RWPE2 (cell line): ENCODE measurements at regions not wholly inside any gene's neighbourhood (a gene's known extent, or its start where the extent isn't known, plus 50 kb on each side); places are given as distances from the start of the nearest gene placed in this dataset.

Source experiments
- ATAC-seq: fragments of 200-7000 bp; cut with Tn5 transposase; 3 replicates; pipeline ENCODE4 v1.9.1; 2021; ENCODE audit warnings: low read depth
- DNase-seq: peaks from one replicate; pipeline ENCODE4 v3.0.0-alpha.2; 2020; ENCODE audit warnings: low spot score
- H3K27ac ChIP-seq: fragments of 450-650 bp; 2 replicates; pipeline ENCODE4 v1.5.1; 2017; ENCODE audit warnings: mild to moderate bottlenecking; ENCODE audit not compliant: poor library complexity, severe bottlenecking
- H3K27me3 ChIP-seq: fragments of 250-450 bp; sonication (Bioruptor Pico); 2 replicates; pipeline ENCODE4 v1.5.1; 2021; ENCODE audit warnings: mild to moderate bottlenecking, moderate library complexity; ENCODE audit not compliant: insufficient read depth, poor library complexity, severe bottlenecking
- H3K36me3 ChIP-seq: fragments of 250-450 bp; sonication (Bioruptor Pico); 2 replicates; pipeline ENCODE4 v1.5.1; 2020; ENCODE audit warnings: low read depth, mild to moderate bottlenecking, moderate library complexity
- H3K4me1 ChIP-seq: fragments of 250-450 bp; sonication (Bioruptor Pico); 2 replicates; pipeline ENCODE4 v1.5.1; 2021; ENCODE audit warnings: mild to moderate bottlenecking, moderate library complexity; ENCODE audit not compliant: insufficient read depth, poor library complexity, severe bottlenecking
- H3K4me3 ChIP-seq: fragments of 250-450 bp; sonication (Bioruptor Pico); 2 replicates; pipeline ENCODE4 v1.5.1; 2021; ENCODE audit warnings: mild to moderate bottlenecking, moderate library complexity; ENCODE audit not compliant: severe bottlenecking
- H3K9me3 ChIP-seq: fragments of 250-450 bp; sonication (Bioruptor Pico); 2 replicates; pipeline ENCODE4 v1.5.1; 2021; ENCODE audit warnings: mild to moderate bottlenecking, moderate library complexity; ENCODE audit not compliant: severe bottlenecking
- CTCF ChIP-seq: fragments of 450-650 bp; IDR thresholded peaks from one replicate; pipeline ENCODE4 v1.5.1; 2017; ENCODE audit warnings: mild to moderate bottlenecking, moderate library complexity; ENCODE audit not compliant: poor library complexity, severe bottlenecking

GRCh38 chr12:78388461-78388860 lies 476.1 kb upstream of the SYT1 start:
- Histone ChIP-seq H3K27ac (no peak overlapping the region), H3K36me3 (no peaks in the 10 kb centered on the region), H3K27me3 (no peaks in the 10 kb centered on the region), H3K9me3 (no peaks in the 10 kb centered on the region), H3K4me3 (no peak overlapping the region), H3K4me1 (no peaks in the 10 kb centered on the region)
- no peak for ATAC-seq
- TF ChIP-seq CTCF = no peak
- no peak for DNase-seq

GRCh38 chr12:78390920-78391319 lies 473.7 kb upstream of the SYT1 start:
- ATAC-seq (no peak), DNase-seq (no peak)
- Histone ChIP-seq H3K4me3 (no peak overlapping the region), H3K4me1 (no peaks in the 10 kb centered on the region), H3K27me3 (no peaks in the 10 kb centered on the region), H3K27ac (no peak overlapping the region), H3K9me3 (no peaks in the 10 kb centered on the region), H3K36me3 (no peaks in the 10 kb centered on the region)
- TF ChIP-seq CTCF = no peak

GRCh38 chr12:78392918-78393317 lies 471.7 kb upstream of the SYT1 start:
- TF ChIP-seq CTCF = peak; percentile 27
- Histone ChIP-seq H3K9me3 (no peaks in the 10 kb centered on the region), H3K36me3 (no peaks in the 10 kb centered on the region), H3K27me3 (no peaks in the 10 kb centered on the region), H3K4me1 (no peaks in the 10 kb centered on the region), H3K4me3 (no peak overlapping the region), H3K27ac (no peak overlapping the region)
- no peak for DNase-seq
- ATAC-seq = no peak

- Histone ChIP-seq H3K4me3 (no peak overlapping the region), H3K4me1 (no peaks in the 10 kb centered on the region), H3K27ac (no peak overlapping the region), H3K36me3 (no peaks in the 10 kb centered on the region), H3K9me3 (no peaks in the 10 kb centered on the region), H3K27me3 (no peaks in the 10 kb centered on the region)
- ATAC-seq (no peak), DNase-seq (no peak)
- no peak for TF ChIP-seq CTCF
Measured at GRCh38 chr12:78395961-78396360, 468.6 kb upstream of the SYT1 start.

- no peaks in the 10 kb centered on the region for H3K4me1 ChIP-seq
- DNase-seq (no peak), ATAC-seq (no peak)
- no peak overlapping the region for H3K27ac ChIP-seq
- no peak overlapping the region for H3K4me3 ChIP-seq
- no peak for TF ChIP-seq CTCF
- H3K36me3 ChIP-seq = no peaks in the 10 kb centered on the region
- H3K9me3 ChIP-seq = no peaks in the 10 kb centered on the region
- no peaks in the 10 kb centered on the region for H3K27me3 ChIP-seq
Measured at GRCh38 chr12:78396538-78396937, 468.0 kb upstream of the SYT1 start.
